Loucy (cell line): ENCODE measurements at regions not wholly inside any gene's neighbourhood (a gene's known extent, or its start where the extent isn't known, plus 50 kb on each side); places are given as distances from the start of the nearest gene placed in this dataset.
"Not testable (repeated sequence)": the region's sequence is repeated elsewhere in the genome, so short reads cannot be mapped to it uniquely, and the experiment has no call there.

Source experiments
- EZH2phosphoT487 ChIP-seq: fragments of 200-600 bp; IDR thresholded peaks from 2 replicates; pipeline ENCODE4 v1.6.1; 2018; ENCODE audit warnings: antibody characterized with exemption, mild to moderate bottlenecking, moderate library complexity, borderline replicate concordance
- TF ChIP-seq, protein P1 (sequence below): fragments of 200-600 bp; sonication (generic); conservative IDR thresholded peaks from 2 replicates; pipeline ENCODE4 v1.5.1; 2014; ENCODE audit warnings: mild to moderate bottlenecking, antibody characterized with exemption, low read length

DNA sequence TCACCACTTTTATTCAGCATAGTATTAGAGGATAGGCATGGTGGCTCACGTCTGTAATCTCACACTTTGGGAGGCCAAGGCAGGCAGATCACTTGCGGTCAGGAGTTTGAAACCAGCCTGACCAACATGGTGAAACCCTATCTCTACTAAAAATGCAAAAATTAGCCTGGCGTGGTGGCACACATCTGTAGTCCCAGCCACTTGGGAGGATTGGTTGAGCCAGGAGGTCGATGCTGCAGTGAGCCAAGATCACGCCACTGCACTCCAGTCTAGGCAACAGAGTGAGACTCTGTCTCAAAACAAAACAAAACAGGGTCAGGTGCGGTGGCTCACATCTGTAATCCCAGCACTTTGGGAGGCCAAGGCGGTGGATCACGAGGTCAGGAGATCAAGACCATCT, 190.3 kb upstream of the SFSWAP start:
- TF ChIP-seq EZH2phosphoT487 = not testable (repeated sequence)
- TF ChIP-seq, protein P1, sequence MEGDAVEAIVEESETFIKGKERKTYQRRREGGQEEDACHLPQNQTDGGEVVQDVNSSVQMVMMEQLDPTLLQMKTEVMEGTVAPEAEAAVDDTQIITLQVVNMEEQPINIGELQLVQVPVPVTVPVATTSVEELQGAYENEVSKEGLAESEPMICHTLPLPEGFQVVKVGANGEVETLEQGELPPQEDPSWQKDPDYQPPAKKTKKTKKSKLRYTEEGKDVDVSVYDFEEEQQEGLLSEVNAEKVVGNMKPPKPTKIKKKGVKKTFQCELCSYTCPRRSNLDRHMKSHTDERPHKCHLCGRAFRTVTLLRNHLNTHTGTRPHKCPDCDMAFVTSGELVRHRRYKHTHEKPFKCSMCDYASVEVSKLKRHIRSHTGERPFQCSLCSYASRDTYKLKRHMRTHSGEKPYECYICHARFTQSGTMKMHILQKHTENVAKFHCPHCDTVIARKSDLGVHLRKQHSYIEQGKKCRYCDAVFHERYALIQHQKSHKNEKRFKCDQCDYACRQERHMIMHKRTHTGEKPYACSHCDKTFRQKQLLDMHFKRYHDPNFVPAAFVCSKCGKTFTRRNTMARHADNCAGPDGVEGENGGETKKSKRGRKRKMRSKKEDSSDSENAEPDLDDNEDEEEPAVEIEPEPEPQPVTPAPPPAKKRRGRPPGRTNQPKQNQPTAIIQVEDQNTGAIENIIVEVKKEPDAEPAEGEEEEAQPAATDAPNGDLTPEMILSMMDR = not testable (repeated sequence)
